Mesenchymal stem cell (in vitro differentiated cells and primary cell): ENCODE measurements at regions not wholly inside any gene's neighbourhood (a gene's known extent, or its start where the extent isn't known, plus 50 kb on each side); places are given as distances from the start of the nearest gene placed in this dataset. TPM values are rescaled to one million over a fixed set of nuclear protein-coding genes. Genes with fewer than 3 reads are reported as not detected.

Experiments used
- DNase-seq: peaks from one replicate; pipeline ENCODE4 v3.0.0-alpha.2; 2013
- H2AFZ ChIP-seq: one replicate; pipeline ENCODE4 v1.6.1; 2013; ENCODE audit warnings: low read depth, mild to moderate bottlenecking, control low read depth, inconsistent platforms, low read length, moderate library complexity
- H2AK5ac ChIP-seq: 2 replicates; pipeline ENCODE4 v1.6.1; 2013; ENCODE audit warnings: low read length, moderate library complexity, mild to moderate bottlenecking, inconsistent platforms; ENCODE audit not compliant: severe bottlenecking
- H2BK120ac ChIP-seq: one replicate; pipeline ENCODE4 v1.6.1; 2013; ENCODE audit warnings: low read depth, mild to moderate bottlenecking, inconsistent platforms, low read length, moderate library complexity
- H2BK12ac ChIP-seq, 2 experiments: one replicate each; pipeline ENCODE4 v1.6.1; 2013; ENCODE audit warnings: inconsistent platforms in 2 of 2, low read length in 2 of 2, mild to moderate bottlenecking in 2 of 2, moderate library complexity in 2 of 2, control low read depth in 1 of 2
- H2BK15ac ChIP-seq: one replicate; pipeline ENCODE4 v1.6.1; 2013; ENCODE audit warnings: mild to moderate bottlenecking, low read depth, inconsistent platforms; ENCODE audit not compliant: poor library complexity, severe bottlenecking
- H2BK5ac ChIP-seq: 2 replicates; pipeline ENCODE4 v1.6.1; 2013; ENCODE audit warnings: low read depth, mild to moderate bottlenecking, low read length, control low read depth, inconsistent platforms; ENCODE audit not compliant: poor library complexity, severe bottlenecking
- H3K14ac ChIP-seq, 2 experiments: one replicate each; pipeline ENCODE4 v1.6.1; 2013; ENCODE audit warnings: inconsistent platforms in 2 of 2, low read length in 2 of 2, control low read depth in 1 of 2, mild to moderate bottlenecking in 1 of 2, moderate library complexity in 1 of 2
- H3K18ac ChIP-seq, 2 experiments: one replicate each; pipeline ENCODE4 v1.6.1; 2013; ENCODE audit warnings: inconsistent platforms in 2 of 2, low read length in 2 of 2, control low read depth in 1 of 2, low read depth in 1 of 2, mild to moderate bottlenecking in 1 of 2
- H3K23ac ChIP-seq, 2 experiments: one replicate each; pipeline ENCODE4 v1.6.1; 2013; ENCODE audit warnings: inconsistent platforms in 2 of 2, low read length in 2 of 2, mild to moderate bottlenecking in 2 of 2, moderate library complexity in 2 of 2, control low read depth in 1 of 2
- H3K27ac ChIP-seq: 2 replicates; pipeline ENCODE4 v1.5.1; 2013; ENCODE audit warnings: mild to moderate bottlenecking, moderate library complexity, low read length, control low read depth, inconsistent platforms; ENCODE audit not compliant: poor library complexity, severe bottlenecking
- H3K27me3 ChIP-seq, 2 experiments: 2 replicates each; pipeline versions ENCODE4 v1.6.1 to v1.7.0; 2013; ENCODE audit warnings: low read length in 2 of 2, mild to moderate bottlenecking in 2 of 2, moderate library complexity in 2 of 2, control low read depth in 1 of 2, inconsistent platforms in 1 of 2; ENCODE audit not compliant: control insufficient read depth in 1 of 2, insufficient read depth in 1 of 2
- H3K36me3 ChIP-seq, 2 experiments: 2 replicates each; pipeline versions ENCODE4 v1.6.1 to v1.7.0; 2013; ENCODE audit warnings: low read length in 2 of 2, control low read depth in 1 of 2, inconsistent platforms in 1 of 2, low read depth in 1 of 2, mild to moderate bottlenecking in 1 of 2; ENCODE audit not compliant: insufficient read depth in 2 of 2, control insufficient read depth in 1 of 2
- H3K4ac ChIP-seq, 2 experiments: one replicate each; pipeline ENCODE4 v1.6.1; 2013; ENCODE audit warnings: inconsistent platforms in 2 of 2, low read length in 2 of 2, mild to moderate bottlenecking in 2 of 2, moderate library complexity in 2 of 2, control low read depth in 1 of 2, low read depth in 1 of 2
- H3K4me1 ChIP-seq: 2 replicates; pipeline ENCODE4 v1.6.1; 2013; ENCODE audit warnings: low read depth, low read length, control low read depth; ENCODE audit not compliant: control insufficient read depth, insufficient read depth
- H3K4me2 ChIP-seq: 2 replicates; pipeline ENCODE4 v1.6.1; 2013; ENCODE audit warnings: low read length, mild to moderate bottlenecking, inconsistent platforms; ENCODE audit not compliant: poor library complexity, severe bottlenecking
- H3K4me3 ChIP-seq, 2 experiments: 2 replicates each; pipeline versions ENCODE4 v1.5.1 to v1.7.0; 2013; ENCODE audit warnings: low read length in 2 of 2, mild to moderate bottlenecking in 2 of 2, control low read depth in 1 of 2, low read depth in 1 of 2; ENCODE audit not compliant: insufficient read depth in 1 of 2
- H3K79me1 ChIP-seq: replicated peaks from 2 replicates; pipeline ENCODE4 v1.6.1; 2013; ENCODE audit warnings: mild to moderate bottlenecking, control low read depth, low read length, inconsistent platforms; ENCODE audit not compliant: poor library complexity, severe bottlenecking
- H3K9ac ChIP-seq: 2 replicates; pipeline ENCODE4 v1.7.0; 2013; ENCODE audit warnings: mild to moderate bottlenecking, low read length, moderate library complexity
- H3K9me3 ChIP-seq: 2 replicates; pipeline ENCODE4 v1.7.0; 2013; ENCODE audit warnings: mild to moderate bottlenecking, low read length; ENCODE audit not compliant: control insufficient read depth
- H4K8ac ChIP-seq: one replicate; pipeline ENCODE4 v1.6.1; 2013; ENCODE audit warnings: inconsistent platforms, mild to moderate bottlenecking, low read length, moderate library complexity
- H4K91ac ChIP-seq: one replicate; pipeline ENCODE4 v1.6.1; 2013; ENCODE audit warnings: mild to moderate bottlenecking, low read length, inconsistent platforms
- WGBS: methylation state at CpG from one replicate; pipeline ENCODE4 v1.1.7; 2013; ENCODE audit warnings: mixed read lengths; 5-methylcytosine and 5-hydroxymethylcytosine counted together
- small RNA-seq: library from polyadenylated mRNA; stranded (forward); fragments of <200 nt; extraction: miRNeasy Mini kit (QIAGEN cat#:217004); gene quantifications from one replicate; pipeline ENCODE3, GENCODE V24; 2013; ENCODE audit warnings: low read depth

DNA sequence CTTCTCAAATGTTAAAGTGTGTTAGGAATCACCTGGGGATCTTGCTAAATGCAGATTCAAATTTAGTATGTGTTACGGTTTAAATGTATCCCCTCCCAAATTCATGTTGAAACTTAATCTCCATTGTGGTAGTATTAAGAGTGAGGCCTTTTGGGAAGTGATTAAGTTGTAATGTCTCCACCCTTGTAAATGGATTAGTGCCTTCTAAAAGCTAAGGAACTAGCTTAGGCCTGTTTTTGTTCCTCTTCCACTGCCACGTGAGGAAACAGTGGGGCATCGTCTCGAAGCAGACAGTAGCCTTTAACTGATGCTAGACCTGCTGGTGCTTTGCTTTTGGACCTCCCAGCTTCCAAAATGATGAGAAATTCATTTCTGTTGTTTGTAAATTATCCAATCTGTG, 52.3 kb upstream of the SEMA3D start:
- no peak overlapping the region for H3K27ac ChIP-seq
- DNase-seq, result no peak
- no peak overlapping the region for H3K23ac ChIP-seq
- no peak overlapping the region for H4K91ac ChIP-seq
- H3K79me1 ChIP-seq, result no peaks in the 10 kb centered on the region
- H3K4ac ChIP-seq, result no peak overlapping the region
- no peak overlapping the region for H3K18ac ChIP-seq
- no peak overlapping the region for H2AFZ ChIP-seq
- no peak overlapping the region for H2BK5ac ChIP-seq
- 100% methylated on average over 3 of the region's 4 CpGs for WGBS
- no peak overlapping the region for H3K4me2 ChIP-seq
- H2BK12ac ChIP-seq, result no peak overlapping the region
- no peaks in the 10 kb centered on the region for H3K4me1 ChIP-seq
- H2AK5ac ChIP-seq, result no peak overlapping the region
- no peak overlapping the region for H3K4me3 ChIP-seq
- no peak overlapping the region for H3K9ac ChIP-seq
- no peaks in the 10 kb centered on the region for H3K27me3 ChIP-seq
- no peaks in the 10 kb centered on the region for H3K36me3 ChIP-seq
- H2BK15ac ChIP-seq, result no peak overlapping the region
- H2BK120ac ChIP-seq, result no peak overlapping the region
- no peak overlapping the region for H3K14ac ChIP-seq
- no peaks in the 10 kb centered on the region for H3K9me3 ChIP-seq
- H4K8ac ChIP-seq, result no peak overlapping the region

DNA sequence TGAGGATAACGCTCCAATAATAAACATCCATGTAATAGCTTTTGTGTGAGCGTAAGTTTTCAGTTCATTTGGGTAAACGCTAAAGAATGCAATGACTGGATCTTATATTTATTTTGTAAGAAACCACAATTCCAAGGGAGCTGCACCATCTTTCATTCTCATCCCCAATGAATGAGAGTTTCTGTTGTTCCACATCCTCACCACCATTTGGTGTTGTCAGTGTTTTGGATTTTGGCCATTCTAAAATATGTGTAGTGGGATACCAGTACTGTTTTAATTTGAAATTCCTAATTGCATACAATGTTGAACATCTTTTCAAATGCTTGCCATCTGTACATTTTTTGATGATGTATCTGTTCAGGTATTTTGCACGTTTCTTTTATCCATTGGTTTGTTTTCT, 50.9 kb upstream of the SEMA3D start:
- Histone ChIP-seq H4K91ac (no peak overlapping the region), H2AFZ (no peak overlapping the region), H2BK15ac (no peak overlapping the region), H3K9ac (no peak overlapping the region), H3K27me3 (no peaks in the 10 kb centered on the region), H2BK5ac (no peak overlapping the region), H4K8ac (no peak overlapping the region), H3K4me1 (no peaks in the 10 kb centered on the region), H3K18ac (no peak overlapping the region), H3K4me3 (no peak overlapping the region), H2BK12ac (no peak overlapping the region), H3K9me3 (no peaks in the 10 kb centered on the region), H3K14ac (no peak overlapping the region), H3K23ac (no peak overlapping the region), H3K79me1 (no peaks in the 10 kb centered on the region), H3K4ac (no peak overlapping the region), H2BK120ac (no peak overlapping the region), H2AK5ac (no peak overlapping the region), H3K36me3 (no peaks in the 10 kb centered on the region), H3K27ac (no peak overlapping the region), H3K4me2 (no peak overlapping the region)
- WGBS, result 70% methylated on average over 1 of the region's 4 CpGs
- DNase-seq, result peak; percentile 7

Small RNA genes lying in the stretch of these regions (small RNA-seq; reads per million reads assigned to genes)
- gene DYNLL1P7, result not detected
